Testis (tissue), 2 donors: ENCODE measurements at regions not wholly inside any gene's neighbourhood (a gene's known extent, or its start where the extent isn't known, plus 50 kb on each side); places are given as distances from the start of the nearest gene placed in this dataset.

Experiments used
- POLR2A ChIP-seq: fragments of 450-650 bp; IDR thresholded peaks from one replicate; pipeline ENCODE4 v1.6.1; 2017; ENCODE audit warnings: antibody characterized with exemption, mild to moderate bottlenecking, moderate library complexity
- TF ChIP-seq, protein P1 (sequence below), 3 experiments: fragments of 450-650 bp in 2 of 3; fragments of 200-600 bp in 1 of 3; sonication (generic) in 1 of 3; IDR thresholded peaks; one replicate each; pipeline ENCODE4 v1.5.1; 2016 to 2019; ENCODE audit warnings: antibody characterized with exemption in 3 of 3, mild to moderate bottlenecking in 2 of 3, moderate library complexity in 1 of 3

DNA sequence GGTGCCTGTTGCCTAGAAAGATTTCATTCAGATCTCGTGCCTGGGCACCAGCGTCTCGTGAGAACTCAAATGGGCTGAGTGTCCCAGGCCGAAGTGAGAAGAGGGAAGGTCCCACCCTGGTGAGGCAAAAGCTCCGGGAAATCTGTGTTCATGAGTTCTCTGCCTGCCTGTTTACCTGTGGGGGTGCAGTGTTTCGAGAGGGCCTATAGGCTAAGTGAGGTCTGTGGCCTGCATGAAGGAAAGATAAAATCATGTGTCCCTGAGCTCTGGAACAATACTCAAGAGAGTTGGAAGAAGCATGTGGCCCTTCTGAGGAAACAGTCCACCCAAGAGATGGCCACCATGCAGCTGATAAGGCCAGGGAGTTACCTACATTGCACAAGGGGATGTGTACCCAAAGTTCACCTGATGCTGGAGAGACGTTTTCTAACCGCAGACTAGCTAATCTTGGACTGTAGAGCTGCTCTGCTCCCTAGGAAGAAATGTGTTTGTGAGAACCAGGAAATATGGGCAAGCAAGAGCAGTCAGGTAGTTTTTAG, 63.5 kb upstream of the ST3GAL5 start:
- TF ChIP-seq, protein P1, sequence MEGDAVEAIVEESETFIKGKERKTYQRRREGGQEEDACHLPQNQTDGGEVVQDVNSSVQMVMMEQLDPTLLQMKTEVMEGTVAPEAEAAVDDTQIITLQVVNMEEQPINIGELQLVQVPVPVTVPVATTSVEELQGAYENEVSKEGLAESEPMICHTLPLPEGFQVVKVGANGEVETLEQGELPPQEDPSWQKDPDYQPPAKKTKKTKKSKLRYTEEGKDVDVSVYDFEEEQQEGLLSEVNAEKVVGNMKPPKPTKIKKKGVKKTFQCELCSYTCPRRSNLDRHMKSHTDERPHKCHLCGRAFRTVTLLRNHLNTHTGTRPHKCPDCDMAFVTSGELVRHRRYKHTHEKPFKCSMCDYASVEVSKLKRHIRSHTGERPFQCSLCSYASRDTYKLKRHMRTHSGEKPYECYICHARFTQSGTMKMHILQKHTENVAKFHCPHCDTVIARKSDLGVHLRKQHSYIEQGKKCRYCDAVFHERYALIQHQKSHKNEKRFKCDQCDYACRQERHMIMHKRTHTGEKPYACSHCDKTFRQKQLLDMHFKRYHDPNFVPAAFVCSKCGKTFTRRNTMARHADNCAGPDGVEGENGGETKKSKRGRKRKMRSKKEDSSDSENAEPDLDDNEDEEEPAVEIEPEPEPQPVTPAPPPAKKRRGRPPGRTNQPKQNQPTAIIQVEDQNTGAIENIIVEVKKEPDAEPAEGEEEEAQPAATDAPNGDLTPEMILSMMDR (IDR thresholded peaks at IDR 0.05) = no peak
- TF ChIP-seq POLR2A = no peak
